OCI-LY1 (cell line): ENCODE measurements at regions not wholly inside any gene's neighbourhood (a gene's known extent, or its start where the extent isn't known, plus 50 kb on each side); places are given as distances from the start of the nearest gene placed in this dataset.

Experiments
- CTCF ChIP-seq: fragments of 200-600 bp; sonication (generic), shearing (Covaris generic); IDR thresholded peaks from 2 replicates; pipeline ENCODE4 v1.5.1; 2017; ENCODE audit warnings: mild to moderate bottlenecking, antibody characterized with exemption, low read length, moderate library complexity, mixed read lengths
- EZH2 ChIP-seq: fragments of 200-600 bp; sonication (generic), shearing (Covaris generic); IDR thresholded peaks from 2 replicates; pipeline ENCODE4 v1.8.0; 2017; ENCODE audit warnings: borderline replicate concordance, mixed run types, mild to moderate bottlenecking, antibody characterized with exemption, low read length, moderate library complexity, mixed read lengths

GRCh38 chr4:186838295-186838694 lies 114.6 kb upstream of the FAT1 start:
- no peak for TF ChIP-seq CTCF
- TF ChIP-seq EZH2, result no peak
